ENCODE measurements at regions not wholly inside any gene's neighbourhood (a gene's known extent, or its start where the extent isn't known, plus 50 kb on each side); places are given as distances from the start of the nearest gene placed in this dataset.

DNA sequence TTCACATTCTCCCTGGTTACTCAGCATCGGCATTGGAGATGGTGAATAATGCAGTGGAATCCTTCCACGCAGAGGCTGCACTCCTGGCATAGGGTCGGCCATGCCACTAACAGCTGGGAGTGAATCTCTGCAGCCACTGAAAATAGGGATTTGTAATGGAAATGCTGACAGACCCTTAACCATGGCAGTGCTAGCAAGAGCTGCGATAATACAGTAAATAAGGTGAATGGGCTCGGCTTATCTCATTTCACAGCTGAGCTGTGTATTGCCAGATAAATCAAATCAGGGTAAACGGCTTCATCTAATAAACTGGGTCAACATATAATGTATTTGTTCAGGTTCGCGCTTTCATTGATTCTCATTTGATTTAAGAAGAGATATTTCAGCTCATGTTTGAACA is 156.8 kb downstream of the SLC35B3 start:
- Mint-ChIP-seq H3K9me3 (peaks cover 2 to 18% (median 6%) of the 10 kb centered on the region in 7 donors), H3K4me1 (no peaks in the 10 kb centered on the region), H3K36me3 (no peaks in the 10 kb centered on the region), H3K27me3 (ENCODE audit: low read depth in 3 of 3) (peaks cover 0 to 2% (median 0%) of the 10 kb centered on the region in 3 donors), H3K4me3 (no peak overlapping the region), H3K27ac (no peak overlapping the region)
- Histone ChIP-seq H4K20me1 (ENCODE audit: insufficient read depth, low read length) (no peaks in the 10 kb centered on the region), H3K9ac (ENCODE audit: insufficient read depth, low read length, poor library complexity, severe bottlenecking) (no peak overlapping the region), H3K4me1 (ENCODE audit: control insufficient read depth in 1 of 2, insufficient read depth in 2 of 2, low read length in 2 of 2) (no peaks in the 10 kb centered on the region), H3K4me3 (replicated peaks in 1 of 3; ENCODE audit: low read depth in 2 of 3, low read length in 3 of 3) (no peak overlapping the region), H3K36me3 (replicated peaks in 1 of 2; ENCODE audit: control insufficient read depth in 1 of 2, insufficient read depth in 2 of 2, low read length in 2 of 2) (no peaks in the 10 kb centered on the region), H3K4me2 (replicated peaks; ENCODE audit: extremely low read depth, low read length, poor library complexity, severe bottlenecking) (no peak overlapping the region), H3K79me2 (ENCODE audit: insufficient read depth, low read length) (no peaks in the 10 kb centered on the region), H3K27ac (ENCODE audit: low read depth in 1 of 2, low read length in 2 of 2) (no peak overlapping the region), H3K27me3 (ENCODE audit: control insufficient read depth in 2 of 2, insufficient read depth in 2 of 2, low read length in 2 of 2) (no peaks in the 10 kb centered on the region), H2AFZ (ENCODE audit: insufficient read depth, low read depth, low read length, poor library complexity, severe bottlenecking) (no peak overlapping the region), H3K9me3 (replicated peaks in 1 of 2; ENCODE audit: control insufficient read depth in 1 of 2, insufficient read depth in 1 of 2, low read length in 2 of 2) (peaks cover 6 to 10% of the 10 kb centered on the region in 2 donors)
- TF ChIP-seq, protein P1, sequence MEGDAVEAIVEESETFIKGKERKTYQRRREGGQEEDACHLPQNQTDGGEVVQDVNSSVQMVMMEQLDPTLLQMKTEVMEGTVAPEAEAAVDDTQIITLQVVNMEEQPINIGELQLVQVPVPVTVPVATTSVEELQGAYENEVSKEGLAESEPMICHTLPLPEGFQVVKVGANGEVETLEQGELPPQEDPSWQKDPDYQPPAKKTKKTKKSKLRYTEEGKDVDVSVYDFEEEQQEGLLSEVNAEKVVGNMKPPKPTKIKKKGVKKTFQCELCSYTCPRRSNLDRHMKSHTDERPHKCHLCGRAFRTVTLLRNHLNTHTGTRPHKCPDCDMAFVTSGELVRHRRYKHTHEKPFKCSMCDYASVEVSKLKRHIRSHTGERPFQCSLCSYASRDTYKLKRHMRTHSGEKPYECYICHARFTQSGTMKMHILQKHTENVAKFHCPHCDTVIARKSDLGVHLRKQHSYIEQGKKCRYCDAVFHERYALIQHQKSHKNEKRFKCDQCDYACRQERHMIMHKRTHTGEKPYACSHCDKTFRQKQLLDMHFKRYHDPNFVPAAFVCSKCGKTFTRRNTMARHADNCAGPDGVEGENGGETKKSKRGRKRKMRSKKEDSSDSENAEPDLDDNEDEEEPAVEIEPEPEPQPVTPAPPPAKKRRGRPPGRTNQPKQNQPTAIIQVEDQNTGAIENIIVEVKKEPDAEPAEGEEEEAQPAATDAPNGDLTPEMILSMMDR (IDR thresholded peaks at IDR 0.05), result no peak
- intact Hi-C loops (cut with micrococcal nuclease), result no loop called here
- WGBS (ENCODE audit: insufficient coverage), result 94% methylated on average over 3 of the region's 8 CpGs
- no peak for DNase-seq

DNA sequence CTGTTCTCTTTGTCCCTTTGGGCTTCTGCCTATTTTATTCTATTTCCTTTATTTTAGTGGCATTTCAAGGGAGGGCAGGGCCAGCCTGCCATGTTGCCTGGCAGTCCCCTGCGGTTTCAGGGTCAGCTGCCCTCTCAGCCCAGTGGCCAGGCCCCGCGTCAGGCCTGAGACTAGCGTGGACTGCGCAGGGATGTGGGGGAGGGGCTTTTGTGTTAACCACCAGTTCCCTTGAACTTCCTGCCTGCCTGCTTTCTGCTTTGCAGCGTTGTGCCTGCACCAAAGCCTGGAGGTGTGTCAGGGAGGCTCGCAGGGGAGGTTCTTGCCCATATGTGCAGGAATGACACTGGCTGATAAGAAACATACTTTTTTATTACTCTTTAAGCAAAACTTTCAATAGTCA is 157.6 kb downstream of the SLC35B3 start:
- WGBS (ENCODE audit: insufficient coverage), result 10% methylated on average over 2 of the region's 7 CpGs

More for the DNA sequence above, 157.6 kb downstream of the SLC35B3 start:
- peaks cover 0 to 2% (median 0%) of the 10 kb centered on the region in 3 donors for H3K27me3 Mint-ChIP-seq (ENCODE audit: low read depth in 3 of 3)
- H3K36me3 ChIP-seq (replicated peaks in 1 of 2; ENCODE audit: control insufficient read depth in 1 of 2, insufficient read depth in 2 of 2, low read length in 2 of 2), result no peaks in the 10 kb centered on the region
- peaks cover 6 to 10% of the 10 kb centered on the region in 2 donors for H3K9me3 ChIP-seq (replicated peaks in 1 of 2; ENCODE audit: control insufficient read depth in 1 of 2, insufficient read depth in 1 of 2, low read length in 2 of 2)
- H3K27ac Mint-ChIP-seq, result no peak overlapping the region
- DNase-seq, result no peak
- H4K20me1 ChIP-seq (ENCODE audit: insufficient read depth, low read length), result no peaks in the 10 kb centered on the region
- no peaks in the 10 kb centered on the region for H3K79me2 ChIP-seq (ENCODE audit: insufficient read depth, low read length)
- no peaks in the 10 kb centered on the region for H3K36me3 Mint-ChIP-seq
- H3K4me1 ChIP-seq (ENCODE audit: control insufficient read depth in 1 of 2, insufficient read depth in 2 of 2, low read length in 2 of 2), result no peaks in the 10 kb centered on the region
- no peak overlapping the region for H3K4me2 ChIP-seq (replicated peaks; ENCODE audit: extremely low read depth, low read length, poor library complexity, severe bottlenecking)
- no peak overlapping the region for H3K4me3 ChIP-seq (replicated peaks in 1 of 3; ENCODE audit: low read depth in 2 of 3, low read length in 3 of 3)
- no peaks in the 10 kb centered on the region for H3K4me1 Mint-ChIP-seq
- no peak overlapping the region for H3K4me3 Mint-ChIP-seq
- TF ChIP-seq, protein P1 (IDR thresholded peaks at IDR 0.05), result no peak
- H3K9ac ChIP-seq (ENCODE audit: insufficient read depth, low read length, poor library complexity, severe bottlenecking), result no peak overlapping the region
- H3K27ac ChIP-seq (ENCODE audit: low read depth in 1 of 2, low read length in 2 of 2), result no peak overlapping the region
- H2AFZ ChIP-seq (ENCODE audit: insufficient read depth, low read depth, low read length, poor library complexity, severe bottlenecking), result no peak overlapping the region
- intact Hi-C loops (cut with micrococcal nuclease), result no loop called here
- H3K27me3 ChIP-seq (ENCODE audit: control insufficient read depth in 2 of 2, insufficient read depth in 2 of 2, low read length in 2 of 2), result no peaks in the 10 kb centered on the region
- peaks cover 2 to 10% (median 3%) of the 10 kb centered on the region in 7 donors for H3K9me3 Mint-ChIP-seq
